H1 (cell line): ENCODE measurements at regions not wholly inside any gene's neighbourhood (a gene's known extent, or its start where the extent isn't known, plus 50 kb on each side); places are given as distances from the start of the nearest gene placed in this dataset.

Source experiments
- CTCF ChIA-PET: fragments of 300-600 bp; sonication (Branson Sonifier 250); formaldehyde crosslinking; loops from one replicate; lab custom pipeline; 2021; ENCODE audit not compliant: partially characterized antibody; lab: Charles Lee
- POLR2A ChIA-PET: fragments of 300-600 bp; sonication (Branson Sonifier 250); formaldehyde crosslinking; loops from one replicate; lab custom pipeline; 2021; ENCODE audit warnings: inconsistent platforms; ENCODE audit not compliant: partially characterized antibody; lab: Charles Lee
- DNase-seq, 2 experiments: peaks; one replicate each; pipeline versions ENCODE4 v3.0.0 to v3.0.0-alpha.2; 2010 to 2022; ENCODE audit warnings: low spot score in 2 of 2, low read depth in 1 of 2, mixed read lengths in 1 of 2
- FAIRE-seq: peaks from 2 replicates; lab custom pipeline; 2011; peaks lifted over from hg19 to GRCh38; lab: Jason Lieb, UNC
- H2AFZ ChIP-seq: 2 replicates; pipeline ENCODE4 v1.8.1; 2012; ENCODE audit warnings: low read length, inconsistent platforms
- H2AK5ac ChIP-seq: 2 replicates; pipeline ENCODE4 v1.6.1; 2013; ENCODE audit warnings: low read depth, low read length
- H2BK120ac ChIP-seq: replicated peaks from 2 replicates; pipeline ENCODE3; 2013; ENCODE audit warnings: low read depth, low read length, inconsistent platforms
- H2BK12ac ChIP-seq: 2 replicates; pipeline ENCODE4 v1.6.1; 2013; ENCODE audit warnings: low read depth, low read length
- H2BK15ac ChIP-seq: 2 replicates; pipeline ENCODE4 v1.6.1; 2013; ENCODE audit warnings: low read length
- H2BK20ac ChIP-seq: 2 replicates; pipeline ENCODE4 v1.6.1; 2013; ENCODE audit warnings: low read length
- H2BK5ac ChIP-seq: 2 replicates; pipeline ENCODE4 v1.6.1; 2013; ENCODE audit warnings: low read depth, low read length
- H3K14ac ChIP-seq: 2 replicates; pipeline ENCODE4 v1.6.1; 2013; ENCODE audit warnings: inconsistent platforms; ENCODE audit not compliant: insufficient read length
- H3K18ac ChIP-seq: 2 replicates; pipeline ENCODE4 v1.6.1; 2013; ENCODE audit warnings: low read length; ENCODE audit errors: extremely low read depth
- H3K23ac ChIP-seq: 2 replicates; pipeline ENCODE4 v1.6.1; 2013; ENCODE audit warnings: inconsistent platforms; ENCODE audit not compliant: insufficient read length
- H3K23me2 ChIP-seq: 2 replicates; pipeline ENCODE4 v1.6.1; 2013; ENCODE audit warnings: low read depth, low read length
- H3K27ac ChIP-seq: 2 replicates; pipeline ENCODE4 v1.6.1; 2011; ENCODE audit warnings: low read depth, low read length, inconsistent platforms
- H3K27me3 ChIP-seq, 4 experiments: replicated peaks in 1 of 4; 1 replicate in 1 of 4; 2 replicates in 3 of 4; pipeline versions ENCODE4 v1.6.1 to v1.8.1; 2011 to 2013; ENCODE audit warnings: low read length in 3 of 4, mild to moderate bottlenecking in 3 of 4, inconsistent platforms in 2 of 4, mixed read lengths in 2 of 4, moderate library complexity in 1 of 4; ENCODE audit not compliant: control insufficient read depth in 3 of 4, insufficient read depth in 3 of 4; ENCODE audit errors: extremely low read depth in 1 of 4
- H3K36me3 ChIP-seq, 4 experiments: 2 replicates each; pipeline versions ENCODE4 v1.6.1 to v1.8.1; 2011 to 2013; ENCODE audit warnings: mild to moderate bottlenecking in 4 of 4, low read length in 3 of 4, moderate library complexity in 2 of 4, control low read depth in 1 of 4, inconsistent platforms in 1 of 4; ENCODE audit not compliant: insufficient read depth in 4 of 4, control insufficient read depth in 2 of 4
- H3K4ac ChIP-seq: replicated peaks from 2 replicates; pipeline ENCODE3; 2013; ENCODE audit warnings: low read length, low read depth, mixed read lengths, inconsistent platforms; ENCODE audit not compliant: insufficient read length
- H3K4me1 ChIP-seq, 4 experiments: replicated peaks in 1 of 4; 1 replicate in 1 of 4; 2 replicates in 3 of 4; pipeline versions ENCODE4 v1.6.1 to v1.8.1; 2011 to 2013; ENCODE audit warnings: low read length in 3 of 4, inconsistent platforms in 2 of 4, mixed read lengths in 1 of 4; ENCODE audit not compliant: insufficient read depth in 4 of 4, control insufficient read depth in 3 of 4
- H3K4me2 ChIP-seq, 2 experiments: 2 replicates each; pipeline versions ENCODE4 v1.6.1 to v1.8.1; 2011 to 2013; ENCODE audit warnings: low read depth in 2 of 2, low read length in 2 of 2, control low read depth in 1 of 2, inconsistent platforms in 1 of 2, mild to moderate bottlenecking in 1 of 2; ENCODE audit not compliant: insufficient read depth in 1 of 2
- H3K4me3 ChIP-seq, 4 experiments: fragments of 200-600, 300-600 bp in 1 of 4; sonication (generic), shearing (Covaris generic), sonication (Bioruptor Twin) in 1 of 4; 2 replicates each; pipeline versions ENCODE4 v1.5.1 to v1.8.1; 2011 to 2016; ENCODE audit warnings: low read length in 4 of 4, low read depth in 3 of 4, control low read depth in 2 of 4, inconsistent platforms in 2 of 4, mild to moderate bottlenecking in 2 of 4, mixed read lengths in 1 of 4, moderate library complexity in 1 of 4; ENCODE audit not compliant: insufficient read depth in 2 of 4; ENCODE audit errors: extremely low read depth in 1 of 4
- H3K56ac ChIP-seq: replicated peaks from 2 replicates; pipeline ENCODE3; 2013; ENCODE audit warnings: low read depth, mild to moderate bottlenecking, mixed read lengths, low read length, inconsistent platforms; ENCODE audit not compliant: insufficient read length
- H3K79me1 ChIP-seq: 2 replicates; pipeline ENCODE4 v1.6.1; 2013; ENCODE audit warnings: low read depth, low read length, control low read depth
- H3K79me2 ChIP-seq, 2 experiments: 2 replicates each; pipeline versions ENCODE4 v1.6.1 to v1.8.1; 2012 to 2013; ENCODE audit warnings: low read length in 2 of 2, mild to moderate bottlenecking in 2 of 2, inconsistent platforms in 1 of 2; ENCODE audit not compliant: insufficient read depth in 2 of 2, control insufficient read depth in 1 of 2
- H3K9ac ChIP-seq, 4 experiments: replicated peaks in 1 of 4; 1 replicate in 1 of 4; 2 replicates in 3 of 4; pipeline versions ENCODE4 v1.6.1 to v1.8.1; 2011 to 2013; ENCODE audit warnings: low read depth in 3 of 4, low read length in 3 of 4, control low read depth in 2 of 4, mild to moderate bottlenecking in 2 of 4, moderate library complexity in 2 of 4, inconsistent platforms in 1 of 4; ENCODE audit errors: extremely low read depth in 1 of 4
- H3K9me3 ChIP-seq, 2 experiments: 2 replicates each; pipeline versions ENCODE4 v1.6.1 to v1.8.1; 2012 to 2013; ENCODE audit warnings: mild to moderate bottlenecking in 2 of 2, moderate library complexity in 2 of 2, control low read depth in 1 of 2, inconsistent platforms in 1 of 2, low read depth in 1 of 2, low read length in 1 of 2, mixed read lengths in 1 of 2; ENCODE audit not compliant: insufficient read depth in 2 of 2
- H4K20me1 ChIP-seq, 2 experiments: replicated peaks in 1 of 2; 2 replicates each; pipeline versions ENCODE3 to v1.8.1; 2011 to 2013; ENCODE audit warnings: inconsistent platforms in 2 of 2, low read length in 2 of 2, mild to moderate bottlenecking in 1 of 2; ENCODE audit not compliant: insufficient read depth in 2 of 2, control insufficient read depth in 1 of 2
- H4K5ac ChIP-seq: 2 replicates; pipeline ENCODE4 v1.6.1; 2013; ENCODE audit warnings: low read length, low read depth, mixed read lengths, inconsistent platforms; ENCODE audit not compliant: insufficient read length
- H4K8ac ChIP-seq: 2 replicates; pipeline ENCODE4 v1.8.0; 2013; ENCODE audit warnings: mild to moderate bottlenecking, moderate library complexity, low read length, inconsistent platforms; ENCODE audit not compliant: insufficient read depth; ENCODE audit errors: extremely low read depth
- H4K91ac ChIP-seq: replicated peaks from 2 replicates; pipeline ENCODE3; 2013; ENCODE audit warnings: low read length, mixed read lengths, inconsistent platforms; ENCODE audit not compliant: insufficient read length
- CTBP2 ChIP-seq: IDR thresholded peaks from 2 replicates; pipeline ENCODE4 v1.7.0; 2011; ENCODE audit warnings: borderline replicate concordance, mild to moderate bottlenecking, moderate library complexity, mixed read lengths, low read length; ENCODE audit not compliant: insufficient read depth, insufficient read length
- EGR1 ChIP-seq: IDR thresholded peaks from 2 replicates; pipeline ENCODE4 v1.6.1; 2011; ENCODE audit warnings: low read depth, low read length, borderline replicate concordance
- HDAC6 ChIP-seq: IDR thresholded peaks from one replicate; pipeline ENCODE4 v1.7.1; 2012; ENCODE audit warnings: low read depth, mild to moderate bottlenecking, inconsistent platforms, low read length, moderate library complexity
- MAFK ChIP-seq: IDR thresholded peaks from 2 replicates; pipeline ENCODE4 v1.6.1; 2012; ENCODE audit warnings: low read depth, mild to moderate bottlenecking, improper control_type of control experiment, low read length
- NRF1 ChIP-seq: IDR thresholded peaks from 2 replicates; pipeline ENCODE4 v1.6.1; 2011; ENCODE audit warnings: mild to moderate bottlenecking, low read depth, low read length, improper control_type of control experiment
- TBP ChIP-seq: IDR thresholded peaks from 2 replicates; pipeline ENCODE4 v1.6.1; 2011; ENCODE audit warnings: low read depth, low read length, improper control_type of control experiment
- TCF12 ChIP-seq: IDR thresholded peaks from 2 replicates; pipeline ENCODE4 v1.6.1; 2011; ENCODE audit warnings: low read depth, mild to moderate bottlenecking, low read length
- WGBS, 2 experiments: shearing (Covaris generic) in 1 of 2; methylation state at CpG; one replicate each; pipeline versions ENCODE4 v1.1.6 to v1.1.7; 2013 to 2015; ENCODE audit warnings: low lambda C conversion rate in 2 of 2, mixed read lengths in 2 of 2, inconsistent platforms in 1 of 2, low coverage in 1 of 2, missing lambda C conversion rate in 1 of 2; ENCODE audit not compliant: insufficient replicate concordance in 2 of 2, insufficient coverage in 1 of 2, insufficient read length in 1 of 2; ENCODE audit errors: extremely low coverage in 1 of 2, missing lambda C conversion rate in 1 of 2; 5-methylcytosine and 5-hydroxymethylcytosine counted together

DNA sequence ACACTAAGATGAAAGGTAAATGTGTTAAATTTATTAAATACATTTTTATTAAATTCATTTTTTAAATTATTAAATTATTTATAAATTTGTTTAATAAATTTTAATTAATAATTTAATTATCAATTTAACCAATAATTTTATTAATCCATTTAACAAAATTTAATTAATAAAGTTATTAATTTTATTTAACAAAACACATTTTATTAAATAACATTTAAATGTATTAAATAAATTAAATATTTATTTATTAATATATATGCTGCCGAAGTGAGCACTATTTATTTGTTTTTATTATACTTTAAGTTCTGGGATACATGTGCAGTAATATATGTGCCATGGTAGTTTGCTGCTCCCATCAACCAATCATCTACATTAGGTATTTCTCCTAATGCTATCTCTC lies 719.5 kb downstream of the TRIML1 start:
- Histone ChIP-seq H3K4me1 (no peaks in the 10 kb centered on the region), H3K9ac (no peak overlapping the region), H3K79me1 (no peaks in the 10 kb centered on the region), H3K36me3 (no peaks in the 10 kb centered on the region), H3K23ac (no peak overlapping the region), H3K4me2 (no peak overlapping the region), H2BK120ac (no peak overlapping the region), H3K23me2 (no peaks in the 10 kb centered on the region), H2BK12ac (no peak overlapping the region), H3K56ac (no peak overlapping the region), H3K18ac (no peak overlapping the region), H2AK5ac (no peak overlapping the region), H4K5ac (no peak overlapping the region), H4K91ac (no peak overlapping the region), H3K4ac (no peak overlapping the region), H3K14ac (no peak overlapping the region), H3K4me3 (no peak overlapping the region), H2AFZ (no peak overlapping the region), H3K27me3 (no peaks in the 10 kb centered on the region), H3K79me2 (no peaks in the 10 kb centered on the region), H4K20me1 (no peaks in the 10 kb centered on the region), H4K8ac (no peak overlapping the region), H3K9me3 (0 out of 4 replicates have a peak, but pooled peaks cover 0 to 5% of the 10 kb centered on the region in 2 experiments), H2BK15ac (no peak overlapping the region), H3K27ac (no peak overlapping the region), H2BK20ac (no peak overlapping the region), H2BK5ac (no peak overlapping the region)
- POLR2A ChIA-PET = no interaction called here
- CTCF ChIA-PET = no interaction called here
- DNase-seq (no peak), FAIRE-seq (no peak)
- 46% methylated on average over 1 of the region's 1 CpG; no CpG with 5 or more reads in 1 of the 2 experiments for WGBS, 2 experiments
- TF ChIP-seq TCF12 (no peak), MAFK (no peak), CTBP2 (no peak), TBP (no peak), EGR1 (no peak), HDAC6 (no peak), NRF1 (no peak)
- TF ChIP-seq, all 59 proteins: peak for 0
